Neural cell (in vitro differentiated cells): ENCODE measurements at regions not wholly inside any gene's neighbourhood (a gene's known extent, or its start where the extent isn't known, plus 50 kb on each side); places are given as distances from the start of the nearest gene placed in this dataset.

ENCODE experiments used
- H2AFZ ChIP-seq: fragments of 200-600, 300-800 bp; sonication (generic), shearing (Covaris generic); 2 replicates; pipeline ENCODE4 v1.6.0; 2014; ENCODE audit warnings: low read depth, mild to moderate bottlenecking, antibody characterized with exemption, low read length, moderate library complexity
- H3F3A ChIP-seq: fragments of 200-600 bp; shearing (Covaris generic); 2 replicates; pipeline ENCODE4 v1.6.1; 2016; ENCODE audit warnings: mild to moderate bottlenecking, moderate library complexity, mixed read lengths, antibody characterized with exemption, low read length; ENCODE audit not compliant: insufficient read depth, poor library complexity, severe bottlenecking
- H3K27ac ChIP-seq: fragments of 200-600, 300-800 bp; sonication (generic), shearing (Covaris generic); 2 replicates; pipeline ENCODE4 v1.5.1; 2014; ENCODE audit warnings: mild to moderate bottlenecking, low read length, moderate library complexity
- H3K27me3 ChIP-seq: fragments of 300-800, 200-600 bp; sonication (generic), shearing (Covaris generic); 2 replicates; pipeline ENCODE4 v1.6.0; 2014; ENCODE audit warnings: mild to moderate bottlenecking, low read depth, low read length, moderate library complexity; ENCODE audit not compliant: insufficient read depth
- H3K36me3 ChIP-seq: fragments of 300-800, 200-600 bp; sonication (generic), shearing (Covaris generic); 2 replicates; pipeline ENCODE4 v1.5.1; 2014; ENCODE audit warnings: mild to moderate bottlenecking, antibody characterized with exemption, low read length, moderate library complexity; ENCODE audit not compliant: insufficient read depth
- H3K4me2 ChIP-seq: fragments of 300-800, 200-600 bp; sonication (generic), shearing (Covaris generic); 2 replicates; pipeline ENCODE4 v1.6.0; 2014; ENCODE audit warnings: mild to moderate bottlenecking, low read length
- H3K4me3 ChIP-seq: fragments of 300-800, 200-600 bp; sonication (generic), shearing (Covaris generic); 2 replicates; pipeline ENCODE4 v1.5.1; 2014; ENCODE audit warnings: mild to moderate bottlenecking, low read length, moderate library complexity
- H3K79me2 ChIP-seq: fragments of 200-600 bp; shearing (Covaris generic); replicated peaks from 2 replicates; pipeline ENCODE4 v1.6.0; 2014; ENCODE audit warnings: mild to moderate bottlenecking, low read length, moderate library complexity; ENCODE audit not compliant: insufficient read depth
- H3K9ac ChIP-seq: fragments of 300-800, 200-600 bp; sonication (generic), shearing (Covaris generic); 2 replicates; pipeline ENCODE4 v1.6.1; 2016; ENCODE audit warnings: mild to moderate bottlenecking, low read length, mixed read lengths
- H3K9me2 ChIP-seq: fragments of 200-600 bp; shearing (Covaris generic); 2 replicates; pipeline ENCODE4 v1.6.1; 2016; ENCODE audit warnings: mild to moderate bottlenecking, low read length, mixed read lengths; ENCODE audit not compliant: insufficient read depth
- H3K9me3 ChIP-seq: fragments of 200-600, 300-800 bp; sonication (generic), shearing (Covaris generic); 2 replicates; pipeline ENCODE4 v1.6.1; 2016; ENCODE audit warnings: mild to moderate bottlenecking, mixed run types, low read length, moderate library complexity, mixed read lengths
- H4K20me1 ChIP-seq: fragments of 200-600 bp; shearing (Covaris generic); 2 replicates; pipeline ENCODE4 v1.6.1; 2016; ENCODE audit warnings: mild to moderate bottlenecking, mixed run types; ENCODE audit not compliant: insufficient read depth
- CTCF ChIP-seq: fragments of 450-650 bp; IDR thresholded peaks from 2 replicates; pipeline ENCODE4 v1.5.1; 2014; ENCODE audit warnings: antibody characterized with exemption, mild to moderate bottlenecking, moderate library complexity; ENCODE audit not compliant: poor library complexity, severe bottlenecking
- EP300 ChIP-seq: fragments of 450-650 bp; conservative IDR thresholded peaks from 2 replicates; pipeline ENCODE4 v1.6.1; 2014; ENCODE audit warnings: antibody characterized with exemption, mild to moderate bottlenecking, moderate library complexity; ENCODE audit not compliant: poor library complexity, severe bottlenecking
- EZH2 ChIP-seq: fragments of 200-600, 300-800 bp; shearing (Covaris generic), sonication (generic); IDR thresholded peaks from 2 replicates; pipeline ENCODE4 v1.6.1; 2014; ENCODE audit warnings: antibody characterized with exemption, low read length, borderline replicate concordance, mild to moderate bottlenecking; ENCODE audit not compliant: insufficient read depth, poor library complexity, severe bottlenecking
- MXI1 ChIP-seq: fragments of 450-650 bp; conservative IDR thresholded peaks from 2 replicates; pipeline ENCODE4 v1.6.1; 2014; ENCODE audit warnings: antibody characterized with exemption, mild to moderate bottlenecking; ENCODE audit not compliant: poor library complexity, severe bottlenecking
- POLR2AphosphoS5 ChIP-seq: IDR thresholded peaks from 2 replicates; pipeline ENCODE4 v1.6.1; 2012
- RAD21 ChIP-seq: fragments of 450-650 bp; conservative IDR thresholded peaks from 2 replicates; pipeline ENCODE4 v1.6.1; 2014; ENCODE audit warnings: antibody characterized with exemption, mild to moderate bottlenecking, moderate library complexity
- REST ChIP-seq: IDR thresholded peaks from 2 replicates; pipeline ENCODE4 v1.6.1; 2012; ENCODE audit warnings: borderline replicate concordance
- SMC3 ChIP-seq: fragments of 450-650 bp; conservative IDR thresholded peaks from 2 replicates; pipeline ENCODE4 v1.6.1; 2014; ENCODE audit warnings: antibody characterized with exemption, mild to moderate bottlenecking, moderate library complexity; ENCODE audit not compliant: poor library complexity
- TAF1 ChIP-seq: IDR thresholded peaks from 2 replicates; pipeline ENCODE4 v1.6.1; 2012; ENCODE audit warnings: low read depth

DNA sequence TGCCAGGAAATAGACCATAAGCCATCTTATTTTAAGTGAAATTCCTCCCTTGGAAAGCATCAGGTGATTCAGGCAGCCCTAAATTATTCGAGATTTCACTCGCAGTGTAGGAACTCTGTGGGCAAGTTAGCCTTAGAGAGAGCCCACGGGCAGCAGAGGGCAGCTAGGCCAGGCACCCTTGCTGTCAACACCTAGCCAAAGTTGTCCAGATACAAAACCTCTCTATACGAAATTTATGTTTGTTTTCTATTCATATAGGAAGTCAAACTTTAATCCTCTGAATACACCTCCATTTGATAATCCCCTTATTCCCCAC lies 1043.5 kb downstream of the GATA3 start:
- H3K9me2 ChIP-seq = no peaks in the 10 kb centered on the region
- H3K27me3 ChIP-seq = no peaks in the 10 kb centered on the region
- H3K4me3 ChIP-seq = no peak overlapping the region
- H3F3A ChIP-seq = no peaks in the 10 kb centered on the region
- H3K9ac ChIP-seq = no peak overlapping the region
- no peak overlapping the region for H3K4me2 ChIP-seq
- no peaks in the 10 kb centered on the region for H3K79me2 ChIP-seq
- no peaks in the 10 kb centered on the region for H4K20me1 ChIP-seq
- no peaks in the 10 kb centered on the region for H3K36me3 ChIP-seq
- H3K9me3 ChIP-seq = no peaks in the 10 kb centered on the region
- no peak overlapping the region for H3K27ac ChIP-seq
- TF ChIP-seq EP300 (no peak), REST (no peak), RAD21 (no peak), MXI1 (no peak), EZH2 (no peak), CTCF (no peak), POLR2AphosphoS5 (no peak), TAF1 (no peak), SMC3 (no peak)
- H2AFZ ChIP-seq = no peak overlapping the region

DNA sequence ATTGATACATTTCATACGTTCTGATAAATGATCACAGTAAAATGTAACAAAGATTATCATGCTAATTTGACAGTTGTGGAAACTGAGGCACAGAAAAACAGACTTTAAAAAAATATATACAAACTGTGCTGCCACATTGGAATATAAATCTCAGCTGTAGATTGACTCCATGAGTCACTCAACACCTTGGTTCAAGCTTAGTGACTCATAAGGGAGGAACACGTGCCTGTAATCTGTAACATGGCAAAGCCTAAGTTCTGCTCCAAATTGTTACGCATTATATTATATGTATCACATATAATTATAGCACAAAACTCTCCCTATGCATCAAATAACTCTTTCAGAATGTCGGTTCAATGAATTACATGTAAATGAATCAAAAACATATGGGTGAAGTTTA lies 1047.5 kb downstream of the GATA3 start:
- no peak overlapping the region for H3K27ac ChIP-seq
- TF ChIP-seq SMC3 (no peak), CTCF (no peak), EP300 (no peak), TAF1 (no peak), EZH2 (no peak), REST (no peak), RAD21 (no peak), MXI1 (no peak), POLR2AphosphoS5 (no peak)
- H3K9me2 ChIP-seq = no peaks in the 10 kb centered on the region
- H3K9me3 ChIP-seq = no peaks in the 10 kb centered on the region
- H3K4me2 ChIP-seq = no peak overlapping the region
- H3K27me3 ChIP-seq = no peaks in the 10 kb centered on the region
- no peak overlapping the region for H3K9ac ChIP-seq
- no peak overlapping the region for H3K4me3 ChIP-seq
- H3K79me2 ChIP-seq = no peaks in the 10 kb centered on the region
- H2AFZ ChIP-seq = no peak overlapping the region
- H4K20me1 ChIP-seq = no peaks in the 10 kb centered on the region
- H3K36me3 ChIP-seq = no peaks in the 10 kb centered on the region
- H3F3A ChIP-seq = no peaks in the 10 kb centered on the region
